ENCODE measurements at regions not wholly inside any gene's neighbourhood (a gene's known extent, or its start where the extent isn't known, plus 50 kb on each side); places are given as distances from the start of the nearest gene placed in this dataset.
A peak's percentile ranks its signal among the peaks of the same experiment; 100 is the strongest.

GRCh38 chr9:567128-567746, 274.3 kb upstream of the DMRT1 start:
- Histone ChIP-seq H3K27ac (peak overlapping the region; percentile 25), H3K4me3 (no peak overlapping the region), H3K9me3 (ENCODE audit: low read depth) (no peaks in the 10 kb centered on the region), H3K4me1 (ENCODE audit: low read depth) (peaks cover 25% of the 10 kb centered on the region), H3K27me3 (no peaks in the 10 kb centered on the region), H3K36me3 (no peaks in the 10 kb centered on the region)
- DNase-seq (ENCODE audit: low read depth in 1 of 2, low spot score in 1 of 2): no peak
- no peak for TF ChIP-seq CTCF (IDR thresholded peaks at IDR 0.05; ENCODE audit: low read depth, low read length)

- Histone ChIP-seq H3K9me3 (ENCODE audit: low read depth) (no peaks in the 10 kb centered on the region), H3K27ac (peak overlapping the region; percentile 25), H3K36me3 (no peaks in the 10 kb centered on the region), H3K4me1 (ENCODE audit: low read depth) (peaks cover 25% of the 10 kb centered on the region), H3K4me3 (no peak overlapping the region), H3K27me3 (no peaks in the 10 kb centered on the region)
- DNase-seq (ENCODE audit: low read depth in 1 of 2, low spot score in 1 of 2): no peak
- no peak for TF ChIP-seq CTCF (IDR thresholded peaks at IDR 0.05; ENCODE audit: low read depth, low read length)
Measured at GRCh38 chr9:567747-568305, 273.7 kb upstream of the DMRT1 start.

GRCh38 chr9:569296-569695, 272.2 kb upstream of the DMRT1 start:
- DNase-seq (ENCODE audit: low read depth in 1 of 2, low spot score in 1 of 2): no peak
- no peak overlapping the region for H3K4me3 ChIP-seq
- peak overlapping the region; percentile 29 for H3K27ac ChIP-seq
- H3K27me3 ChIP-seq: no peaks in the 10 kb centered on the region
- TF ChIP-seq CTCF (IDR thresholded peaks at IDR 0.05; ENCODE audit: low read depth, low read length): no peak
- H3K9me3 ChIP-seq (ENCODE audit: low read depth): no peaks in the 10 kb centered on the region
- H3K4me1 ChIP-seq (ENCODE audit: low read depth): peaks cover 33% of the 10 kb centered on the region
- no peaks in the 10 kb centered on the region for H3K36me3 ChIP-seq

GRCh38 chr9:570187-570586, 271.3 kb upstream of the DMRT1 start:
- Histone ChIP-seq H3K9me3 (ENCODE audit: low read depth) (no peaks in the 10 kb centered on the region), H3K4me1 (ENCODE audit: low read depth) (peaks cover 39% of the 10 kb centered on the region), H3K4me3 (no peak overlapping the region), H3K36me3 (no peaks in the 10 kb centered on the region), H3K27me3 (no peaks in the 10 kb centered on the region), H3K27ac (peak overlapping the region; percentile 72)
- TF ChIP-seq CTCF (IDR thresholded peaks at IDR 0.05; ENCODE audit: low read depth, low read length): no peak
- DNase-seq (ENCODE audit: low read depth in 1 of 2, low spot score in 1 of 2): no peak

- TF ChIP-seq CTCF (IDR thresholded peaks at IDR 0.05; ENCODE audit: low read depth, low read length): no peak
- H3K27ac ChIP-seq: peak overlapping the region; percentile 26
- H3K27me3 ChIP-seq: no peaks in the 10 kb centered on the region
- peak in 1 of 2 donors; percentile 41 for DNase-seq (ENCODE audit: low read depth in 1 of 2, low spot score in 1 of 2)
- H3K4me3 ChIP-seq: no peak overlapping the region
- H3K4me1 ChIP-seq (ENCODE audit: low read depth): peaks cover 39% of the 10 kb centered on the region
- H3K36me3 ChIP-seq: no peaks in the 10 kb centered on the region
- H3K9me3 ChIP-seq (ENCODE audit: low read depth): no peaks in the 10 kb centered on the region
Measured at GRCh38 chr9:571066-571465, 270.4 kb upstream of the DMRT1 start.
